SU-DHL-6 (cell line): ENCODE measurements at regions not wholly inside any gene's neighbourhood (a gene's known extent, or its start where the extent isn't known, plus 50 kb on each side); places are given as distances from the start of the nearest gene placed in this dataset.

Experiments used
- H2AFZ ChIP-seq: fragments of 200-600 bp; sonication (generic); 2 replicates; pipeline ENCODE4 v1.6.1; 2014; ENCODE audit warnings: low read depth, mild to moderate bottlenecking, moderate library complexity, mixed read lengths, antibody characterized with exemption, low read length; ENCODE audit not compliant: severe bottlenecking
- H3F3A ChIP-seq: fragments of 200-600 bp; shearing (Covaris generic); 2 replicates; pipeline ENCODE4 v1.6.0; 2016; ENCODE audit warnings: antibody characterized with exemption, mild to moderate bottlenecking; ENCODE audit not compliant: insufficient read depth
- H3K27ac ChIP-seq: fragments of 200-600 bp; sonication (generic); 2 replicates; pipeline ENCODE4 v1.5.1; 2016; ENCODE audit warnings: low read depth, mild to moderate bottlenecking, low read length, moderate library complexity, mixed read lengths
- H3K27me3 ChIP-seq: fragments of 200-600 bp; sonication (generic), shearing (Covaris generic); 2 replicates; pipeline ENCODE4 v1.6.0; 2014; ENCODE audit warnings: mild to moderate bottlenecking, low read length
- H3K36me3 ChIP-seq: fragments of 200-600 bp; sonication (generic); 2 replicates; pipeline ENCODE4 v1.6.1; 2014; ENCODE audit warnings: mild to moderate bottlenecking, low read length, mixed read lengths
- H3K4me2 ChIP-seq: fragments of 300-600, 200-600 bp; shearing (Covaris generic), sonication (generic); 2 replicates; pipeline ENCODE4 v1.6.0; 2014; ENCODE audit warnings: low read length, low read depth, mild to moderate bottlenecking; ENCODE audit not compliant: poor library complexity, severe bottlenecking
- H3K4me3 ChIP-seq: fragments of 200-600 bp; sonication (generic); 2 replicates; pipeline ENCODE4 v1.5.1; 2014; ENCODE audit warnings: antibody characterized with exemption, low read length, mild to moderate bottlenecking, mixed read lengths; ENCODE audit not compliant: insufficient read depth, poor library complexity, severe bottlenecking
- H3K79me2 ChIP-seq: fragments of 200-600 bp; sonication (generic); 2 replicates; pipeline ENCODE4 v1.6.1; 2014; ENCODE audit warnings: mild to moderate bottlenecking, low read length, moderate library complexity; ENCODE audit not compliant: insufficient read depth
- H3K9ac ChIP-seq: fragments of 200-600 bp; sonication (generic); 2 replicates; pipeline ENCODE4 v1.7.0; 2014; ENCODE audit warnings: mild to moderate bottlenecking, low read length
- H3K9me2 ChIP-seq: fragments of 200-600 bp; sonication (generic); replicated peaks from 2 replicates; pipeline ENCODE4 v1.6.1; 2014; ENCODE audit warnings: low read length; ENCODE audit not compliant: insufficient read depth
- H3K9me3 ChIP-seq: fragments of 200-600 bp; sonication (generic); 2 replicates; pipeline ENCODE4 v1.6.1; 2014; ENCODE audit warnings: low read length, mixed read lengths; ENCODE audit not compliant: insufficient read depth
- H4K20me1 ChIP-seq: fragments of 200-600 bp; sonication (generic); 2 replicates; pipeline ENCODE4 v1.6.1; 2014; ENCODE audit warnings: low read depth, mild to moderate bottlenecking, antibody characterized with exemption, low read length, moderate library complexity, mixed read lengths
- CTCF ChIP-seq: fragments of 200-600 bp; sonication (generic); IDR thresholded peaks from one replicate; pipeline ENCODE4 v1.5.1; 2017; ENCODE audit warnings: antibody characterized with exemption, mild to moderate bottlenecking, low read length, moderate library complexity; ENCODE audit not compliant: insufficient read depth, poor library complexity, severe bottlenecking
- EZH2phosphoT487 ChIP-seq: fragments of 200-600 bp; sonication (generic), shearing (Covaris generic); conservative IDR thresholded peaks from 2 replicates; pipeline ENCODE4 v1.6.1; 2018; ENCODE audit warnings: mild to moderate bottlenecking, antibody characterized with exemption, low read length, moderate library complexity, mixed read lengths

- H2AFZ ChIP-seq = no peak overlapping the region
- no peak overlapping the region for H3K9ac ChIP-seq
- H3K4me3 ChIP-seq = no peak overlapping the region
- H3F3A ChIP-seq = no peaks in the 10 kb centered on the region
- H3K79me2 ChIP-seq = no peaks in the 10 kb centered on the region
- no peaks in the 10 kb centered on the region for H3K36me3 ChIP-seq
- TF ChIP-seq CTCF = no peak
- no peak for TF ChIP-seq EZH2phosphoT487
- H4K20me1 ChIP-seq = no peaks in the 10 kb centered on the region
- H3K9me2 ChIP-seq = no peaks in the 10 kb centered on the region
- H3K4me2 ChIP-seq = no peak overlapping the region
- H3K27me3 ChIP-seq = no peaks in the 10 kb centered on the region
- no peak overlapping the region for H3K27ac ChIP-seq
- H3K9me3 ChIP-seq = no peaks in the 10 kb centered on the region
Observed at GRCh38 chr2:14941151-14941631, 308.7 kb downstream of the LRATD1 start.

GRCh38 chr2:14942987-14943386 lies 310.5 kb downstream of the LRATD1 start:
- H3K4me3 ChIP-seq = no peak overlapping the region
- no peak overlapping the region for H3K4me2 ChIP-seq
- H3F3A ChIP-seq = no peaks in the 10 kb centered on the region
- H3K9me2 ChIP-seq = no peaks in the 10 kb centered on the region
- TF ChIP-seq EZH2phosphoT487 (no peak), CTCF (no peak)
- no peak overlapping the region for H2AFZ ChIP-seq
- no peak overlapping the region for H3K27ac ChIP-seq
- no peak overlapping the region for H3K9ac ChIP-seq
- no peaks in the 10 kb centered on the region for H3K27me3 ChIP-seq
- no peaks in the 10 kb centered on the region for H4K20me1 ChIP-seq
- no peaks in the 10 kb centered on the region for H3K36me3 ChIP-seq
- H3K79me2 ChIP-seq = no peaks in the 10 kb centered on the region
- no peaks in the 10 kb centered on the region for H3K9me3 ChIP-seq

- Histone ChIP-seq H3K79me2 (no peaks in the 10 kb centered on the region), H3K9me3 (no peaks in the 10 kb centered on the region), H3K36me3 (no peaks in the 10 kb centered on the region), H3K27ac (no peak overlapping the region), H4K20me1 (no peaks in the 10 kb centered on the region), H3K4me3 (no peak overlapping the region), H3K9me2 (no peaks in the 10 kb centered on the region), H3K4me2 (no peak overlapping the region), H2AFZ (no peak overlapping the region), H3K9ac (no peak overlapping the region), H3K27me3 (no peaks in the 10 kb centered on the region), H3F3A (no peaks in the 10 kb centered on the region)
- TF ChIP-seq EZH2phosphoT487 = no peak
- TF ChIP-seq CTCF = peak; percentile 40
Observed at GRCh38 chr2:14944562-14945346, 312.2 kb downstream of the LRATD1 start.
